GM10266 (cell line): ENCODE measurements at regions not wholly inside any gene's neighbourhood (a gene's known extent, or its start where the extent isn't known, plus 50 kb on each side); places are given as distances from the start of the nearest gene placed in this dataset.

ENCODE experiments used
- DNase-seq: peaks from one replicate; pipeline ENCODE4 v3.0.0; 2012; ENCODE audit errors: extremely low spot score
- CTCF ChIP-seq: IDR thresholded peaks from 2 replicates; pipeline ENCODE4 v1.5.1; 2012; ENCODE audit warnings: mild to moderate bottlenecking, low read depth; ENCODE audit not compliant: control insufficient read depth, insufficient read depth; ENCODE audit errors: missing control alignments

- TF ChIP-seq CTCF = no peak
- no peak for DNase-seq
Observed at GRCh38 chr1:173421286-173421685, 55.8 kb upstream of the PRDX6 start.

GRCh38 chr1:173421789-173422188 lies 55.3 kb upstream of the PRDX6 start:
- TF ChIP-seq CTCF = no peak
- DNase-seq = no peak

GRCh38 chr1:173422456-173422976 lies 54.6 kb upstream of the PRDX6 start:
- no peak for TF ChIP-seq CTCF
- DNase-seq = no peak

GRCh38 chr1:173423291-173423690 lies 53.8 kb upstream of the PRDX6 start:
- no peak for DNase-seq
- TF ChIP-seq CTCF = no peak

- DNase-seq = no peak
- TF ChIP-seq CTCF = no peak
Observed at GRCh38 chr1:173424143-173424542, 53.0 kb upstream of the PRDX6 start.

GRCh38 chr1:173424782-173425407 lies 52.2 kb upstream of the PRDX6 start:
- DNase-seq = no peak
- TF ChIP-seq CTCF = no peak

- no peak for TF ChIP-seq CTCF
- no peak for DNase-seq
Observed at GRCh38 chr1:173426057-173426456, 51.1 kb upstream of the PRDX6 start.
